HG02678 (cell line): ENCODE measurements at regions not wholly inside any gene's neighbourhood (a gene's known extent, or its start where the extent isn't known, plus 50 kb on each side); places are given as distances from the start of the nearest gene placed in this dataset.
"Not testable (repeated sequence)": the region's sequence is repeated elsewhere in the genome, so short reads cannot be mapped to it uniquely, and the experiment has no call there.

Experiments used
- ATAC-seq: cut with Tn5 transposase; IDR thresholded peaks from one replicate; pipeline ENCODE4 v1.9.1; 2021; ENCODE audit warnings: mild to moderate bottlenecking, moderate library complexity; ENCODE audit not compliant: unreplicated experiment

DNA sequence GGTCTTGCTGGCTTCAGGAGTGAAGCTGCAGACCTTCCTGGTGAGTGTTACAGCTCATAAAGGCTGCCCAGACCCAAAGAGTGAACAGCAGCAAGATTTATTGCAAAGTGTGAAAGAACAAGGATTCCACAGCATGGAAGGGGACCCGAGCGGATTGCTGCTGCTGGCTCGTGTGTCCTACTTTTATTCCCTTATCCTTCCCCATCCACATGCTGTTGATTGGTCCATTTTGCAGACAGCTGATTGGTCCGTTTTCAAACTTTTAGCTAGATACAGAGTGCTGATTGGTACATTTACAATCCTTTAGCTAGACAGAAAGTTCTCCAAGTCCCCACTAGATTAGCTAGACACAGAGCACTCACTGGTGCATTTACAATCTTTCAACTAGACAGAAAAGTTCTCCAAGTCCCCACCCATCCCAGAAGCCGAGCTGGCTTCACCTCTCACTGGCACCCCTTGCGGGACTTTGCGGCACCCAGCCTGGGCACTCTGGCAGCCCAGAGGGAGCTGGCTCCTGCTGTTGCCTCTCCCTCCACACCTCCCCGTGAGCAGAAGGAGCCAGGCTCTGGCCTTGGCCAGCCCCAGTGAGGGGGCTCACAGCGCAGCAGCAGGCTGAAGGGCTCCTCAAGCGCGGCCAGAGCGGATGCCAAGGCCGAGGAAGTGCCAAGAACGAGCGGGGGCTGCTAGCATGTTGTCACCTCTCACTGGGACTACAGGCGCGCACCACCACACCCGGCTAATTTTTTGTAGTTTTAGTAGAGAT, 369.6 kb upstream of the POT1 start:
- ATAC-seq: no peak

DNA sequence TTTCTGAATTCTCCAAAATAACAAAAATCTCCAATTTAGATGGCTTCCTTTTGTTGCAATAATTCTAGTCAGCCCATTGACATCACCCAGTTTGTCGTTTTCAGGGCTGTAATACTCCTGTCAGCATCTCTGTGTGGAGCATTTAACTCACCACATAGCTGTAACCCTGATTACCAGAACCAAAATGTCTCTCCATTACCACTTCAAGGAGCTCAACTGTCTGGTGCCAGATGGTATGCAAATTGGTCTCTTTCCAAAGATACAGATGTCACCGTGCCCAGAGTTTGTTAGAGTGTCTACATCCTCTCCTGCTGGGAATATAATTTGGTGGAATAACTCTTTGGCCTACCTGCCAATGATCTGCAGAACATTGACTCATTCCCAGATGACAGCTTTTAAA, 350.3 kb upstream of the POT1 start:
- ATAC-seq: no peak

DNA sequence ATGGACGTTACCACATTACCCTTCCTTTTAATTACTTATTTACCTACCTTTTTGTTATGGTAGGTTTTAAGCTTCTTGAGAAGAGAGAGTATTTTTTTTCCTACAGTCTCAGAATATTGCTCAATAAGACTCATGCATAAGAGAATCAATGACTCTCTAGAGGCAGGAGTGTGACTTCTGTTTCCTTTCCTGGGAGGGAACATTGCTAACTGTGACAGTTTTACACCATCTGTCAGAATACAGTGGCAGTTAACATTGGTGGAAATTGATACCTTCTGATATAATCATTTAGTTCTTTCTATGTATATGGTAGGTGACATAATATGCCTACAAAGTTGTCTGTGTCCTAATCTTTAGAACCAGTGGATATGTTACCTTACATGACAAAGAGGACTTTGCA, 348.7 kb upstream of the POT1 start:
- ATAC-seq: no peak

DNA sequence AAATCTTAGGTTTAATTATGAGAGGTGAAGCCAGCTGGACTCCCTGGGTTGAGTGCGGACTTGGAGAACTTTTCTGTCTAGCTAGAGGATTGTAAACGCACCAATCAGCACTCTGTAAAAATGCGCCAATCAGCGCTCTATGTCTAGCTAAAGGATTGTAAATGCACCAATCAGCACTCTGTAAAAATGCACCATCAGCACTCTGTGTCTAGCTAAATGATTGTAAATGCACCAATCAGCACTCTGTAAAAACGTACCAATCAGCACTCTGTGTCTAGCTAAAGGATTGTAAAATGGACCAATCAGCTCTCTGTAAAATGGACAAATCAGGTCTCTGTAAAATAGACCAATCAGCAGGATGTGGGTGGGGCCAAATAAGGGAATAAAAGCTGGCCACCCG, 345.1 kb upstream of the POT1 start:
- ATAC-seq: not testable (repeated sequence)

DNA sequence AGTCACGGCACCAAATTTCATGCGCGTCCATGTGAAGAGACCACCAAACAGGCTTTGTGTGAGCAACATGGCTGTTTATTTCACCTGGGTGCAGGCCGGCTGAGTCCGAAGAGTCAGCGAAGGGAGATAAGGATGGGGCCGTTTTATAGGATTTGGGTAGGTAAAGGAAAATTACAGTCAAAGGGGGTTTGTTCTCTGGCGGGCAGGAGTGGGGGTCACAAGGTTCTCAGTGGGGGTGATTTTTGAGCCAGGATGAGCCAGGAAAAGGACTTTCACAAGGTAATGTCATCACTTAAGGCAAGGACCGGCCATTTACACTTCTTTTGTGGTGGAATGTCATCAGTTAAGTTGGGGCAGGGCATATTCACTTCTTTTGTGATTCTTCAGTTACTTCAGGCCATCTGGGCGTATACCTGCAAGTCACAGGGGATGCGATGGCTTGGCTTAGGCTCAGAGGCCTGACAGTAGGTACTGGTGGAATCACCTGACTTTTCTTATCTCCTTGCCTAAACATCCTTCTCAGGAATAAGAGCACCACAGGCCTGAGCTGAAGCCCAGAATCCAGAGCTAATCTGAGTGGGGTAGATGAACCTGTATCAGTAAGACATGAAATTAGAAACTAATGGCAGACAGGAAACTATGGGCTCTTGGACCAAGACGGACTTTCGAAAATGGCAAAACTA, 334.7 kb upstream of the POT1 start:
- ATAC-seq: not testable (repeated sequence)

DNA sequence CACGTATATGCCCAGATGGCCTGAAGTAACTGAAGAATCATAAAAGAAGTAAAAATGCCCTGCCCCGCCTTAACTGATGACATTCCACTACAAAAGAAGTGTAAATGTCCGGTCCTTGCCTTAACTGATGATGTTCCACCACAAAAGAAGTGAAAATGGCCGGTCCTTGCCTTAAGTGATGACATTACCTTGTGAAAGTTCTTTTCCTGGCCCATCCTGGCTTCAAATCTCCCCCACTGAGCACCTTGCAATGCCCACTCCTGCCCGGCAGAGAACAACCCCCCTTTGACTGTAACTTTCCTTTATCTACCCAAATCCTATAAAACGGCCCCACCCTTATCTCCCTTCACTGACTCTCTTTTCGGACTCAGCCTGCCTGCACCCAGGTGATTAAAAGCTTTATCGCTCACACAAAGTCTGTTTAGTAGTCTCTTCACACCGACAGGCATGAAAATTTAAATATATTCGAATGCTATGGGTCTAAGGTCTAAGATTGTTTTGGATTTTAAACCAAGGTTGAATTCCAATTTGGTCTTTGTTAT, 329.3 kb upstream of the POT1 start:
- not testable (repeated sequence) for ATAC-seq

DNA sequence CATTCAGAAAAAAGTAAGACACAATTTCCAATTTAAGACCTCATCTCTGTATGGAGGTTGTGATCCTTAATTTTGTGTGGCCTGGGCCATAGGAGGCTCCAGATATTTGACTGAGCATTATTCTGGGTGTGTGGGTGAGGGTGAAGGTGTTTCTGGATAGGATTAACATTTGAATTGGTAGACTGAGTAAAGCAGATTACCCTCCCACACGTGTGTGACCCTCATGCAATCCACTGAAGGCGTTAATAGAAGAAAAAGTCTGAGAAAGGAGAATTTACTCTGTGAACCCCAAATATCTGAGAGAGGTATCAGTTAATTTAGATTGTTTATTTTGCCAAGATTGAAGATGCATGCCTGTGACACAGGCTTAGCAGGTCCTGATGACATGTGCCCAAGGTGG, 328.0 kb upstream of the POT1 start:
- ATAC-seq: no peak

DNA sequence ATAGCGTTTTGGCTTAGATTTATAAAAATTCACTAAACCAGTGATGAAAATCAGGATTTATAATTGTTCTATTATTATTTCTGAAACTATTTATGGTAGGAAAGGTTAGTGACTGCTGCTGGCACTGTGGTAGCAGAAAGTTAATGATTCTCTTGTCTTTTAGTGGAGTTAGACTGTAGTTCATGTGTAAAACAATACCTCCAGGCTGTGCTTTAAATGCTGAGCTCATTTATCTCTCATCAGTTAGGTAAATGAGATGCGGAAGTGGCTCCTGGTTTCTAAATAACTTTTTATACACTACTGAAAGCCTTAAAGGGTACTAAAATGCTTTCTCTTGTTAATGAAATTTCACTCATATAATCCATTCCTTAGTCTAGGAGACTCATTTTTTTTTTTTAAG, 326.8 kb upstream of the POT1 start:
- ATAC-seq: no peak

DNA sequence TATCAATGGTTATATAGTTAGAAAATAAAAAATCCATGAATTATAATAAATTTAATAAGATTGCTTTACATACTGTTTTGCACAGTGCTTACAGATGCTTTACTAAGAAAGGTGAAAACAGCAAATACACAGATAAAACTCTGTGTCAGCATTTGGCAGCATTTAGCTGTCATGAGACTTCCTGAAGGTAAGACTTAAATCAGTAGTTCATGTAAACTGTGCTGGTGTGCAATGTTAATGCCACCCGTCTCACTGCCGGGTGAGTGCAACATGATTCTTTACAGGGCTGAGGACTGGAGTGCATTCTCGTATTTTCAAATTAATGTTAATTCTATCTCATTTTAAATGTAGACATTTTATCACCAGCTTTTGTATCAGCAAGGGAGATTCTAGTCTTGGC, 326.2 kb upstream of the POT1 start:
- ATAC-seq: no peak

DNA sequence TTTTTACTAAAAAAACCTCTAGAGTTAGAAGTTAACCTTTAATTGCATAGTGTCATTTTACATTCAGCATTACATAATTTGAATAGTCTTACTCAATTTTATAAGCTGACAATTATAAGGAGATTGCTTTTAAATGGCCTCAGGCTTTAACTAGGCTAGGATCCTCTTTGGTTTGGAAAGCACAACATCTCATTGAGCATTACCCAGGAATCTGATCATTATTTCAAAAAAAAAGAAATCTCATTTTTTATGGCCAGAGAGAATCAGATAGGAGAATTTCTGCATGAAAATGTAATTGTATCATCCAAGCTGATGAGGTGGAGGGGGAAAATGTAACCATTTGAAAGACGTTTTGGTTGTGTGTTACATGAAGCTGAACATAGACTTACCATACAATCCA, 324.9 kb upstream of the POT1 start:
- ATAC-seq: no peak

DNA sequence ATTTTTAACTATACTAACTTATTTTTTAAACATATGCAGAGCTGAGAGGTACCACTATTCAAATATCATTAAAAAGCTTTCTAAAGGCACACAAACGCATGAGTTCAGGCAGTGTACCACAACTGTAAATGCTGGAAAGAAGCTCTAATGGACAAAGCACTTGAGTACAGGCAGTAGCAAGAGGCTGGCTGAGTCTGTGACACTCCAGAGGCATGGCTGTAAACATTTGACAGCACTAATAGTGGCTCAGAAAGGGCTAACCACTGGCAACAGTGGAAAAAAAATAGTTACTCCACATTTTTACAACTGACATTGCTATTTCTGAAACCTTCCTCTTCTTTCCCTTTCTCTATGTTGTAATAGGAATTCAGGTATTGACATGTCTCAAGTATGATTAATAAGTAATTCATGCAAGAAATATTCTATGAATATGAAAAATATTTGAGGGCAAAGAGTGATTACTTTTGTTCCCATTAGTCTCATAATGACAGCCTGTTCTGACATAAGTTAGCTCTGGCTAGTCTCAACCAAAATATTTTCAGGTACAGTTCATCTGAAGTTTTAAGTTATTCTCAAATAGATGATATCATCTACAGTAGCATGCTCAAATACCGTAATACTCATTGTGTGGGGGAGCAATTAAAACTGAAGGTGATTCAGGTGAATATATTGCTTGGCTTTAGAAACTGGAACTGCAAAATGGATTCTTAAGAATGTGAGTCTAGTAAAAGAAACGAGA, 324.0 kb upstream of the POT1 start:
- no peak for ATAC-seq

DNA sequence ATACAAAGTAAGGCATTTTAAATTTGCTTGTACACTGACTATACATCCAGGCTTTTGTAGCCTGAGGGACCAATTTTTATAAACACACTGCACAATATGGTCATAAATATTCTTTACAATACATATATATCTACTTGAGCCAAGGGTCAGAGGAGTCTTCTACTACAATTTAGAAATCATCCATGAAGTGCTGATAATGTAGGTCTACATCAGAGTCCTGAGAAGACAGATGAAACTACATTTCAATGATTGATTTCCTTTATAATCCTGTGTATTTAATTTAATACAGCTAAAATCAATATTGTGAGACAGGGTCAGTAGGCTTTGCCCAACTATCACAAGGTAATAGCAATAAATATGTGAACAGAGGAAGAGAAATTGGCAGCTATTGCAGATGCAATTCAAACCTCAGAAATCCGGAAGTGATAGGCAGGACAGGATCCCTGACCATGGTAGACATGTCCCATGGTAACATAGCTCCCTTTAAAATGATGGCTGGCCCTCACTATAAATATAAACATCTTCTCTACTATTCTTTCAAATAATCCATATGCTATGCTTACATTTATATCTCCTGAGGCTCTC, 318.0 kb upstream of the POT1 start:
- ATAC-seq: no peak

DNA sequence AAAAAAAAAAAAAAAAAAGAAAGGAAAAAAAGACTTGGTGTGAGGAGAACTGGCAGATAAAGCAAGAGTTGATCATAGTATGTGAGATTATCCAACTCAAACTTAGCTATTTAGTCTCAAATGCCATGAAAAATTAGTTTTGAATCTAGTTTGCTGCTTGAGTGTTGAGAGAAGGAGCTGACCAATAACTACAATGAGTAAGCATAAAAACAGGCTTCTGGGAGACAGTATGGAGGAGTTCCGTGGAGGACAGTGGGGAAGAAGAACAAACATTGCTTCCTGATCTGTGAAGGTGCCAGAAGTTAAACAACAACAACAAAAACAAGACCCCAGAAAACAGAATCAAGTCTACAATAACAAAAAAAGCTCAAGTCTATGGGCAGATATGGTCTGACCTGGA, 317.1 kb upstream of the POT1 start:
- ATAC-seq: no peak

DNA sequence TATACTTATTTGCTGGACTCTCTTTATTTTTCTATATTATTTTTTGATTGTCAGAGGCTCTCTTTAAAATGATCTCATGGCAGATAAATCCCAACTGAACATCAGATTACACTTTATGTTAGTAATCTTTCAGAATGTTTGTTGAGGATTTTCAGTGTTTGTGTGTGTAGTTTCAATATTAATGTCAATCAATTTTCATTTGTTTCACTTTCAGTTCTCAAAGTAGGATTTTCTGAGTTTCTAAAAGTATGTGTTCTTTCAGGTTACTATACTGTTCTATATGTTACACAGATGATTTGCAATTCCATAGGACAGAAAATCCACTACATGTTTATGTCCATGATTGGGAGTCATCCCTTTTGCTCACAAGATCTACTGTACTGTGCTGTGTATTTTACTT, 311.9 kb upstream of the POT1 start:
- ATAC-seq: no peak

DNA sequence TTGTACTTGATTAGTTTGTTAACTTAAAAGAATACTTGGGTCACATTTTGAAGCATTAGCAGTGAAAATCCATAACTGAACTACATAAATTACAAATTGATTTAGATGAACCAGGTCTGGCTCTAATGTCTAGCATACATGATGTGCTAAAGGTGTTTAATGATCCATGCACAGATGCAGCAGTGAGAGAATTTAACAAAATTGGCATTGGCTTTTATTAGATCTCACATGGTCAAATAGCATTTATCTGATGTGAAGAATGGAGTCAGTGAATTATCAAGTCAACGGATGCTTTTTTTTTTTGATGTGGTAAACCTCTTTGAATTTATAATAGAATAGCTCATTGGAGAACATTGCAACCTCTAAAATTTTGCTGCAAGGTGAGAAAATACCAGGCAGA, 293.0 kb upstream of the POT1 start:
- ATAC-seq: no peak

DNA sequence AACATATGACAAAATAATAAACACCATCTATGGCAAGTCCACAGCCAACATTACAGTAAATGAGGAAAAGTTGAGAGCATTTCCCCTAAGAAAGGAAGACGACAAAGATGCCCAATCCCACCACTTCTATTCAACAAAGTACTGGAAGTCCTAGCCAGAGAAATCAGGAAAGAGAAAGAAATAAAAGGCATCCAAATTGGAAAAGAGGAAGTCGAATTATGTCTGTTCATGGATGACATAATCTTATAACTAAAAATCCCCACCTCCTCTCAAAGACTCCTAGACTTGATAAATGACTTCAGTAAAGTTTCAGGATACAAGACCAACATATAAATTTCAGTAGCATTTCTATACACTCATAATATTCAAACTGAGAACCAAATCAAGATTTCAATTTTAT, 288.5 kb upstream of the POT1 start:
- no peak for ATAC-seq

DNA sequence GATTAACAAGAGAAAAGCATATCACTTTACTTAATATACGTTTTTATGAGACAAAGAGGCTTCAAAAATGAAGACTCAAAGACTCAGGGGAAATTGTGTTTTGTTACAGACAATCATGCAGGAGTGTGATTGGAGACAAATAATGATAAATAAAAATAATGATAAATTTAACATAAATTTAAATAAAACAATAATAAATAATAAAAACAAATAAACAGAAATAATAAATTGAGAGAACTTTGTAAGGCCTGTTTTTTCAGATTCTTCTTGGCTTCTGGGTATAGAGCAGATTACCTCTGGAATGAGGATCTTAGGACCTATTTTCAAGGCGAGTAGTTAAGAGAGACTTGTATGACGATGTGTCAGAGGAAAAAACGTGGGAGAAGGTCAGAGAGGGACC, 271.4 kb upstream of the POT1 start:
- no peak for ATAC-seq

DNA sequence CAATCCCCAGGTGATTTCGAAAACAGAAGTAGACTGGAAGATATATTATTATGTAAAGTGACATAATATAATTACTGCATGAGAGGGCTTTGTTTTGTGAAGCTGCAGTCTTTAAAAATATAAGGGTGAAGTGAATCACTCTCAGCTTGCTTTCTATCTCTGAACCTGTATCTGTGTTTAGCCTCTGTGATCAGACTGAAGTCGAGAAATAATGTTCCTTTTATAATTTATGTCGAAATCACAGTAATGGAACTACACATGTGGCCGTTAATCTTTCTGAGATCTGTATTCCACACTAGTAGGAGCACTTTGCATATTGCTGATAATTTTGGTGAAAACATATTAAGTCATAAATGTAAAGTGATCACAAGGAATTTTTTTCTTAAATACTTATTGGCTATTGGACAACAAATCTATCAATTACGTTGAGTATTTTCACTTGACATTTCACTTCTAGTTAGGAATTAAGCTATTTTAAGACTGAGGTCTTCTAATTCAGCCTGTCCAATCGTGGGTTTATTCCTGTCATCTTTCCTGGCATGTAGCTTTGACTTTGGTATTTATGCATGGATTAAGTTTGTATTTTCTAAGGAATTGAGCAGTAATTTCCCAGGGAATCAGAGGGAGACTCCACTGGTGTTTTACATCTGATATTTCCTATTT, 268.2 kb upstream of the POT1 start:
- no peak for ATAC-seq

DNA sequence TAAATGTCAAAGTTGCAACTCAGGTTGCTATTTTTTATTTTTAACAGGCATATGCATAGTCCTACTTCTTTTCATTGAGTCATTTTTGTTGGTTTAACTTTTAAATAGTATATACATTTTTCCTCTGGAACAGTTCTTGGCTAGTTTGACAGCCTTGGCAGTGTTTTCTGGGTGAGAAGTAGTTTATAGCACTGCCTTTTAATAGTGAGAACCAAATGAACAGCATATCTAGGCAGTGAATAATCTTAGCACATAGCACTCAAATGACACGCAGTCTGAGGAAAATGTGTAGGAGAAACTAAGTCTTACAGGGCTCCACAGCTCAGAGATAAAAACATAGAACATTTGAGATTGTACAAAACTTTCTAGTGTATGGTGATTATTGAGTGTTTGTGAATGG, 265.5 kb upstream of the POT1 start:
- no peak for ATAC-seq

DNA sequence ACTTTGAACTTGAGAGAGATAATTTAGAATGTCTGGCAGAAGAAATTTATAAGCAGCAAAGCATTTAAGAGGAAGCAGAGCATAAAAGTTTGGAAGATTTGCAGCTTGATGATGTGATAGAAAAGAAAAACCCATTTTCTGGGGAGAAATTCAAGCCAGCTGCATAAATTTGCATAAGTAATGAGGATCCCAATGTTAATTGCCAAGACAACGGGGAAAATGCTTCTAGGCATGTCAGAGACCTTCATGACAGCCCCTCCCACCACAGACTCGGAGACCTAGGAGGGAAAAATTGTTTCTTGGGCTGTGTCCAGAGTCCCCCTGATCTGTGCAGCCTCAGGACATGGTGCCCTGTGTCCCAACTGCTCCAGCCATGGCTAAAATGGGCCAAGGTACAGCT, 263.6 kb upstream of the POT1 start:
- no peak for ATAC-seq

DNA sequence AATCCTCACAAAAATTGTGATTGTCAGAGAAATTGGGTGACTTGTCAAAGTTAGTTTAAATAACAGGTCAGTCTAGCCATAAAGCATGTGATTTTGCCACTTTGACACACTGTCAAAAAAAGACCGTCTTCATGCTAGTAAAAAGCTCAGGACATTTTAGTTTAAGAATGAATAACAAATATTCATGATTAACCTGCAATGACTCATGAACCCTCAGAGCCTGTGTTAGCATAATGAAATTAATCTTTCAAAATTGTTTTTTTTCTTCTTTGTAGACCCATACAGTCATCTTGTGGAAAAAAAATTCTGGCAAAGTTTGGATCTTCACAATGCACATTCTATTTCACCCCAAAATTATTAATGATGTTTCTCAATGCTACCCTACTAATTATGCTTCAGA, 255.2 kb upstream of the POT1 start:
- no peak for ATAC-seq
